ENCODE measurements at regions not wholly inside any gene's neighbourhood (a gene's known extent, or its start where the extent isn't known, plus 50 kb on each side); places are given as distances from the start of the nearest gene placed in this dataset.
"Not testable (repeated sequence)": the region's sequence is repeated elsewhere in the genome, so short reads cannot be mapped to it uniquely, and the experiment has no call there.

- Histone ChIP-seq H3K4me3 (no peak overlapping the region), H3K4me1 (ENCODE audit: control insufficient read depth in 5 of 5, insufficient read depth in 5 of 5, low read length in 5 of 5) (no peaks in the 10 kb centered on the region), H3K9ac (ENCODE audit: insufficient read depth in 1 of 2, low read length in 2 of 2) (no peak overlapping the region), H3K27me3 (ENCODE audit: control insufficient read depth in 3 of 3, insufficient read depth in 3 of 3, low read length in 2 of 3) (no peaks in the 10 kb centered on the region), H3K27ac (ENCODE audit: low read depth in 1 of 2, low read length in 1 of 2) (no peak overlapping the region), H3K9me3 (ENCODE audit: control insufficient read depth in 4 of 4, insufficient read depth in 3 of 4, low read length in 3 of 4) (no peaks in the 10 kb centered on the region), H3K36me3 (ENCODE audit: control insufficient read depth in 4 of 4, insufficient read depth in 4 of 4, low read length in 4 of 4) (no peaks in the 10 kb centered on the region)
- TF ChIP-seq CTCF (IDR thresholded peaks at IDR 0.05; ENCODE audit: control extremely low read depth, extremely low read depth) = no peak
- 55 to 57% methylated on average over 2 of the region's 2 CpGs for WGBS, 2 donors
- DNase-seq (no peak), ATAC-seq (ENCODE audit: insufficient read depth, low FRiP score) (no peak)
These were observed 292.2 kb downstream of the CDH7 start for GRCh38 chr18:66043009-66043408.

- Histone ChIP-seq H3K36me3 (ENCODE audit: control insufficient read depth in 4 of 4, insufficient read depth in 4 of 4, low read length in 4 of 4) (no peaks in the 10 kb centered on the region), H3K27me3 (ENCODE audit: control insufficient read depth in 3 of 3, insufficient read depth in 3 of 3, low read length in 2 of 3) (no peaks in the 10 kb centered on the region), H3K9me3 (ENCODE audit: control insufficient read depth in 4 of 4, insufficient read depth in 3 of 4, low read length in 3 of 4) (no peaks in the 10 kb centered on the region), H3K4me3 (no peak overlapping the region), H3K9ac (ENCODE audit: insufficient read depth in 1 of 2, low read length in 2 of 2) (no peak overlapping the region), H3K4me1 (ENCODE audit: control insufficient read depth in 5 of 5, insufficient read depth in 5 of 5, low read length in 5 of 5) (no peaks in the 10 kb centered on the region), H3K27ac (ENCODE audit: low read depth in 1 of 2, low read length in 1 of 2) (no peak overlapping the region)
- DNase-seq (no peak), ATAC-seq (ENCODE audit: insufficient read depth, low FRiP score) (no peak)
- 68 to 86% methylated on average over 2 of the region's 2 CpGs for WGBS, 2 donors
- TF ChIP-seq CTCF (IDR thresholded peaks at IDR 0.05; ENCODE audit: control extremely low read depth, extremely low read depth) = no peak
These were observed 263.2 kb downstream of the CDH7 start for GRCh38 chr18:66013969-66014368.

- DNase-seq = no peak
- no peaks in the 10 kb centered on the region for H3K9me3 ChIP-seq (ENCODE audit: control insufficient read depth in 4 of 4, insufficient read depth in 3 of 4, low read length in 3 of 4)
- H3K36me3 ChIP-seq (ENCODE audit: control insufficient read depth in 4 of 4, insufficient read depth in 4 of 4, low read length in 4 of 4) = no peaks in the 10 kb centered on the region
- H3K4me1 ChIP-seq (ENCODE audit: control insufficient read depth in 5 of 5, insufficient read depth in 5 of 5, low read length in 5 of 5) = no peaks in the 10 kb centered on the region
- no peak overlapping the region for H3K27ac ChIP-seq (ENCODE audit: low read depth in 1 of 2, low read length in 1 of 2)
- H3K9ac ChIP-seq (ENCODE audit: insufficient read depth in 1 of 2, low read length in 2 of 2) = no peak overlapping the region
- whole genome bisulfite sequencing, 2 donors = 63 to 69% methylated on average over 3 of the region's 3 CpGs
- H3K4me3 ChIP-seq = no peak overlapping the region
- no peak for TF ChIP-seq CTCF (IDR thresholded peaks at IDR 0.05; ENCODE audit: control extremely low read depth, extremely low read depth)
- H3K27me3 ChIP-seq (ENCODE audit: control insufficient read depth in 3 of 3, insufficient read depth in 3 of 3, low read length in 2 of 3) = no peaks in the 10 kb centered on the region
- no peak for ATAC-seq (ENCODE audit: insufficient read depth, low FRiP score)
These were observed 261.1 kb downstream of the CDH7 start for GRCh38 chr18:66011916-66012315.

GRCh38 chr18:66005831-66006588, 255.2 kb downstream of the CDH7 start:
- no peak for DNase-seq
- Histone ChIP-seq H3K4me3 (no peak overlapping the region), H3K9ac (ENCODE audit: insufficient read depth in 1 of 2, low read length in 2 of 2) (no peak overlapping the region), H3K36me3 (ENCODE audit: control insufficient read depth in 4 of 4, insufficient read depth in 4 of 4, low read length in 4 of 4) (no peaks in the 10 kb centered on the region), H3K4me1 (ENCODE audit: control insufficient read depth in 5 of 5, insufficient read depth in 5 of 5, low read length in 5 of 5) (no peaks in the 10 kb centered on the region), H3K9me3 (ENCODE audit: control insufficient read depth in 4 of 4, insufficient read depth in 3 of 4, low read length in 3 of 4) (peaks cover 0 to 7% (median 0%) of the 10 kb centered on the region in 4 donors), H3K27ac (ENCODE audit: low read depth in 1 of 2, low read length in 1 of 2) (no peak overlapping the region), H3K27me3 (ENCODE audit: control insufficient read depth in 3 of 3, insufficient read depth in 3 of 3, low read length in 2 of 3) (no peaks in the 10 kb centered on the region)
- no peak for TF ChIP-seq CTCF (IDR thresholded peaks at IDR 0.05; ENCODE audit: control extremely low read depth, extremely low read depth)
- 92 to 94% methylated on average over 28 of the region's 28 CpGs for WGBS, 2 donors
- ATAC-seq (ENCODE audit: insufficient read depth, low FRiP score) = no peak

- not testable (repeated sequence) for H3K27me3 ChIP-seq (ENCODE audit: control insufficient read depth in 3 of 3, insufficient read depth in 3 of 3, low read length in 2 of 3); H3K4me3 ChIP-seq; H3K4me1 ChIP-seq (ENCODE audit: control insufficient read depth in 5 of 5, insufficient read depth in 5 of 5, low read length in 5 of 5); DNase-seq; H3K36me3 ChIP-seq (ENCODE audit: control insufficient read depth in 4 of 4, insufficient read depth in 4 of 4, low read length in 4 of 4); H3K9ac ChIP-seq (ENCODE audit: insufficient read depth in 1 of 2, low read length in 2 of 2); ATAC-seq (ENCODE audit: insufficient read depth, low FRiP score); H3K27ac ChIP-seq (ENCODE audit: low read depth in 1 of 2, low read length in 1 of 2); H3K9me3 ChIP-seq (ENCODE audit: control insufficient read depth in 4 of 4, insufficient read depth in 3 of 4, low read length in 3 of 4)
- 91 to 94% methylated on average over 11 of the region's 11 CpGs for WGBS, 2 donors
These were observed 248.3 kb downstream of the CDH7 start for GRCh38 chr18:65998971-65999700.

All from lung (tissue), 11 donors.